MCF 10A (cell line): ENCODE measurements at regions not wholly inside any gene's neighbourhood (a gene's known extent, or its start where the extent isn't known, plus 50 kb on each side); places are given as distances from the start of the nearest gene placed in this dataset.

Experiments used
- BruUV-seq: library from RNA; stranded (reverse); fragments of 400-500 nt; replicated peaks from 2 replicates; lab custom pipeline; 2021; lab: Mats Ljungman, UMichigan
- CTCF ChIA-PET: fragments of 300-600 bp; sonication (Branson Sonifier 250); formaldehyde crosslinking; extraction: SDS; loops from one replicate; lab custom pipeline; 2021; ENCODE audit warnings: antibody characterized with exemption, inconsistent platforms; lab: Yijun Ruan, JAX
- POLR2A ChIA-PET: fragments of 300-600, 350-650 bp; sonication (Branson Sonifier 250); formaldehyde crosslinking; extraction: SDS; loops from one replicate; lab custom pipeline; 2020; ENCODE audit warnings: antibody characterized with exemption, inconsistent platforms; lab: Yijun Ruan, JAX
- DNase-seq: peaks from one replicate; pipeline ENCODE4 v3.0.0-alpha.2; 2018; ENCODE audit not compliant: unreplicated experiment
- H3K27ac Mint-ChIP-seq: one replicate; pipeline ENCODE4 v1.8.0; 2022; ENCODE audit warnings: mild to moderate bottlenecking, low read depth, mixed read lengths; ENCODE audit not compliant: unreplicated experiment
- H3K27me3 Mint-ChIP-seq: one replicate; pipeline ENCODE4 v1.8.0; 2022; ENCODE audit warnings: mixed read lengths; ENCODE audit not compliant: insufficient read depth, unreplicated experiment
- H3K36me3 Mint-ChIP-seq: one replicate; pipeline ENCODE4 v1.8.0; 2022; ENCODE audit warnings: mild to moderate bottlenecking, moderate library complexity, mixed read lengths; ENCODE audit not compliant: insufficient read depth, unreplicated experiment
- H3K4me1 Mint-ChIP-seq: one replicate; pipeline ENCODE4 v1.8.0; 2022; ENCODE audit warnings: mixed read lengths; ENCODE audit not compliant: insufficient read depth, unreplicated experiment
- H3K4me3 Mint-ChIP-seq: one replicate; pipeline ENCODE4 v1.8.0; 2022; ENCODE audit warnings: mild to moderate bottlenecking, moderate library complexity, mixed read lengths; ENCODE audit not compliant: unreplicated experiment
- H3K9me3 Mint-ChIP-seq: one replicate; pipeline ENCODE4 v1.8.0; 2022; ENCODE audit warnings: mixed read lengths; ENCODE audit not compliant: unreplicated experiment
- intact Hi-C: fragments of 100-400 bp; cut with micrococcal nuclease; formaldehyde crosslinking; loops from 2 replicates; pipeline ENCODE4 v1.14.1; 2022
- TF ChIP-seq, protein P1 (sequence below): fragments of 200-600 bp; IDR thresholded peaks from one replicate; pipeline ENCODE4 v1.8.0; 2022; ENCODE audit warnings: antibody characterized with exemption, mild to moderate bottlenecking; ENCODE audit not compliant: unreplicated experiment

DNA sequence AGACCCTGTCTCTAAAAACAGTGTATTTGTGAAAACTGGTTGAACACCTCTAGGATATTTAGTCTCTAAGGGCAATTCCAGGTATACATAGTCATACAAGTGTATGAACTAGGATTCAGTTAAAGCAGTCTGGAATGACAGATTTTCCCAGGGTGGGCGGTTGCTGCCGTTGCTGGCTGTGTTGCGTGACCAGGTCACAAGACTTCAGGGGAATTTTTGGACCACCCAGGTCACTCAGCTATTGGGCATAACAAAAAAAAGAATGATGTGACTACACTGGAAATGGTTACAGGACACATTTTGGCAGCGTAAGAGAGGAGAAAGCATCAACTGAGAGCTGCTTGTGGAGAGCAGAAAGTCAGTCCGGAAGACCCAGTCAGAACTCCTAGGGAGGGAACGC is 58.0 kb upstream of the ZBTB7C start:
- H3K9me3 Mint-ChIP-seq: peaks cover 4% of the 10 kb centered on the region
- H3K4me1 Mint-ChIP-seq: no peaks in the 10 kb centered on the region
- ChIA-PET POLR2A (no interaction called here), CTCF (interaction anchor here (0.6 to 2.1 kb wide), 4 partner anchors 8 to 207 kb away, joined by 4 to 8 read pairs (median 4); no protein-coding TSS in a partner anchor)
- no peaks in the 10 kb centered on the region for H3K36me3 Mint-ChIP-seq
- intact Hi-C loops: no loop called here
- H3K4me3 Mint-ChIP-seq: no peak overlapping the region
- TF ChIP-seq, protein P1, sequence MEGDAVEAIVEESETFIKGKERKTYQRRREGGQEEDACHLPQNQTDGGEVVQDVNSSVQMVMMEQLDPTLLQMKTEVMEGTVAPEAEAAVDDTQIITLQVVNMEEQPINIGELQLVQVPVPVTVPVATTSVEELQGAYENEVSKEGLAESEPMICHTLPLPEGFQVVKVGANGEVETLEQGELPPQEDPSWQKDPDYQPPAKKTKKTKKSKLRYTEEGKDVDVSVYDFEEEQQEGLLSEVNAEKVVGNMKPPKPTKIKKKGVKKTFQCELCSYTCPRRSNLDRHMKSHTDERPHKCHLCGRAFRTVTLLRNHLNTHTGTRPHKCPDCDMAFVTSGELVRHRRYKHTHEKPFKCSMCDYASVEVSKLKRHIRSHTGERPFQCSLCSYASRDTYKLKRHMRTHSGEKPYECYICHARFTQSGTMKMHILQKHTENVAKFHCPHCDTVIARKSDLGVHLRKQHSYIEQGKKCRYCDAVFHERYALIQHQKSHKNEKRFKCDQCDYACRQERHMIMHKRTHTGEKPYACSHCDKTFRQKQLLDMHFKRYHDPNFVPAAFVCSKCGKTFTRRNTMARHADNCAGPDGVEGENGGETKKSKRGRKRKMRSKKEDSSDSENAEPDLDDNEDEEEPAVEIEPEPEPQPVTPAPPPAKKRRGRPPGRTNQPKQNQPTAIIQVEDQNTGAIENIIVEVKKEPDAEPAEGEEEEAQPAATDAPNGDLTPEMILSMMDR: no peak
- no TSS peak for BruUV-seq
- H3K27ac Mint-ChIP-seq: no peak overlapping the region
- DNase-seq: no peak
- H3K27me3 Mint-ChIP-seq: peaks cover 3% of the 10 kb centered on the region

DNA sequence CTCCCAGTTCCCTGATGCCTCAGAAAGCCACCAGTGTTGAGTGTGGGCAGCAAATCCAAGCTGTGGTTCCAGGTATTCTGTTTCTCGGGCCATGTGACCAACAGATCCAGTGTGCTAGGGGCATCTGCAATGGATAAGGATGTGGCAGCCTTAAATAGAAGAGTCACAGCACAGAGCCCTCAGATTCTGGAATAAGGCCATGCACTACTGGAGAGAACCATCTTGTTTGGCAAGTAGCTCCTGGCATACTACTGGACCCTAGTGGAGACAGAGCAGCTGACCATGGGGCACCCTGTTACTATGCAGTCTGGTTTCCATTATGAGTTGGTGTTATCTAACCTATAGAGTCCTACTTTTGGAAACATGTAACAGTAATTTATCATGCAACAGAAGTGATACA is 53.3 kb upstream of the ZBTB7C start:
- TF ChIP-seq, protein P1: no peak
- Mint-ChIP-seq H3K36me3 (no peaks in the 10 kb centered on the region), H3K4me3 (no peak overlapping the region), H3K4me1 (no peaks in the 10 kb centered on the region), H3K27ac (no peak overlapping the region), H3K9me3 (no peaks in the 10 kb centered on the region), H3K27me3 (no peaks in the 10 kb centered on the region)
- CTCF ChIA-PET: interaction anchor here (0.8 to 11.9 kb wide), 7 partner anchors 10 to 438 kb away, joined by 3 to 137 read pairs (median 6); no protein-coding TSS in a partner anchor
- POLR2A ChIA-PET: interaction anchor here (0.5 kb wide), 1 partner anchor 374 kb away, joined by 3 read pairs; no protein-coding TSS in a partner anchor
- BruUV-seq: no TSS peak
- intact Hi-C loops: no loop called here
- DNase-seq: no peak

DNA sequence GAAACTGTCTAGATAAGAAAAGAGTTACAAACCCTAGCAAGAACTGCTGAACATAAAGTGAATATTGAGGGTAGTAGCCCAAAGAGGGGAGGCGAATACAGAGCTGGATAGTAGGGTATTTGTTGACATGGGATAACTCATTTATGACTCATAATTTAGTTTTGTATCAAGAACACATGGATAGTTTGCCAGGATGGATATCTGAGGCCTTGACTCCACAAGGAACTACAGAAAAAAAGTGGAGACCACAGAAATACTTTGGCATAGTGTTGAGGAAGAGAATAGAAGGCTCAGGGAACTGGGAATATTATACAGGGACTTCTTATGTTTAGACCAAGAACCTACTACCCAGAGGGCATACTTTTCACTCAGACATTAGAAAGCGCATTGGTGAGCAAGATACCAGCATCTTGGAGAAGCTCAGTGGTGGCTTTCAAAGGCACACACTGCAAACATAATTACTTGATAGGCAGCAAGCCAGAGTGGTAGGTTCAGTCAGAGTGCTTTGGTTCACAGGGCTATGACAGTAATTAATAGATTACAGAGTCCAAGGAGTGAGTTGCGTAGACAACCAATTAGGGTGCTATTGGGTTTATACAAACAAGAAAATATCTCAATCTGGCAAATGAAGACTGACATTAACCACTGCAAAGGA is 51.9 kb upstream of the ZBTB7C start:
- TF ChIP-seq, protein P1: no peak
- H3K27me3 Mint-ChIP-seq: no peaks in the 10 kb centered on the region
- DNase-seq: no peak
- H3K27ac Mint-ChIP-seq: no peak overlapping the region
- H3K36me3 Mint-ChIP-seq: no peaks in the 10 kb centered on the region
- CTCF ChIA-PET: interaction anchor here (2.5 to 11.9 kb wide), 3 partner anchors 15 to 431 kb away, joined by 13 to 137 read pairs (median 19); no protein-coding TSS in a partner anchor
- peaks cover 2% of the 10 kb centered on the region for H3K4me1 Mint-ChIP-seq
- H3K9me3 Mint-ChIP-seq: no peaks in the 10 kb centered on the region
- BruUV-seq: no TSS peak
- POLR2A ChIA-PET: interaction anchor here (1.6 kb wide), 1 partner anchor 13 kb away, joined by 4 read pairs; no protein-coding TSS in a partner anchor
- intact Hi-C loops: no loop called here
- no peak overlapping the region for H3K4me3 Mint-ChIP-seq

DNA sequence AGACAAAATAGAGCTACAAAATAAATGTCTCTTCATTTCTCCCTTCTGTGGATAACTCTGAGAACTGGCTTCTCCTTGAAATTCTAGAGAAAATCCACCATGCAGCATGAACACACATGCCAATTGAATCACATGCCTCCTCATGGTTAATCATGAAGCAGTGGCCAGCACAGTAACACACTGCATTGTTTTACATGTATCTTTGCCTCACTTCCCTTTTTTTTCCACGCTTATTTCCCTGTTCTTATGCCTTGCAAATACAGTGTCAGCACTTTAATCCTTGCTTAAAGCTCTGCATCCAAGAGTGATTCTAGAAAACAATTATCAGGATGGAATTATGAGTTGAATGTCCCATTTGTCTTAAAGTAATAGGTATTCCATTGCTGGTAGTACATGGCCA is 50.3 kb upstream of the ZBTB7C start:
- H3K4me1 Mint-ChIP-seq: peaks cover 9% of the 10 kb centered on the region
- H3K9me3 Mint-ChIP-seq: no peaks in the 10 kb centered on the region
- H3K27ac Mint-ChIP-seq: no peak overlapping the region
- H3K4me3 Mint-ChIP-seq: no peak overlapping the region
- BruUV-seq: no TSS peak
- no peaks in the 10 kb centered on the region for H3K36me3 Mint-ChIP-seq
- ChIA-PET POLR2A (interaction anchor here (1.6 kb wide), 1 partner anchor 15 kb away, joined by 4 read pairs; no protein-coding TSS in a partner anchor), CTCF (interaction anchor here (0.8 to 11.9 kb wide), 4 partner anchors 11 to 455 kb away, joined by 3 to 137 read pairs (median 8); no protein-coding TSS in a partner anchor)
- no peaks in the 10 kb centered on the region for H3K27me3 Mint-ChIP-seq
- TF ChIP-seq, protein P1: no peak
- no peak for DNase-seq
- intact Hi-C loops: no loop called here
